ENCODE measurements at regions not wholly inside any gene's neighbourhood (a gene's known extent, or its start where the extent isn't known, plus 50 kb on each side); places are given as distances from the start of the nearest gene placed in this dataset.

DNA sequence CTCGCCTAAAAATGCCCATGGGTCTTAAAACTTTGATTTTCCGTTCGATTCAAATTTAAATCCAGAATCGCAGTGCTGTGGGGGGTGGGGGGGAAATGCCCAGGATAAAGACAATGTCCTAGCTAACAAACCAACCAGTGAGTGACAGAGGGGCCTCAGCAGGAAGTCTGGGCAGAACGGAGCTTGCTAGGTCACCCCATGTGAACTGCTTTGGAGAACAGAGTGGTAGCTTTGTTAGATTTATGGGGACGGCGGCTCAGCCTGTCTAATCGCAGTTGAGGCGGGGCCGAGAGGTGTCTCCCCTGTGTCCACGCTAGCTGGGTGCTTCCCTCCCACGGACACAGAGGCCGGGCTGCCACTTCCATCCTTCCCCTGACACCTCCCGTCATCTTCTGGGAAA is 243.9 kb downstream of the CTTN start:
- Histone ChIP-seq H3K9ac (ENCODE audit: insufficient read depth, low read depth, low read length) (no peak overlapping the region), H2AFZ (ENCODE audit: low read length) (no peak overlapping the region), H3K27me3 (ENCODE audit: control insufficient read depth in 1 of 2, insufficient read depth in 2 of 2, low read length in 2 of 2) (no peaks in the 10 kb centered on the region), H3K4me1 (ENCODE audit: insufficient read depth, low read length) (peaks cover 55% of the 10 kb centered on the region), H3K36me3 (replicated peaks in 1 of 2; ENCODE audit: control insufficient read depth in 1 of 2, insufficient read depth in 2 of 2, low read length in 2 of 2) (0 out of 5 replicates have a peak, but pooled peaks cover 0 to under 1% of the 10 kb centered on the region in 2 experiments), H3K79me2 (ENCODE audit: insufficient read depth, low read length) (peaks cover 2% of the 10 kb centered on the region), H3K27ac (ENCODE audit: extremely low read length, insufficient read depth, low read length) (no peak overlapping the region), H3K4me3 (replicated peaks in 1 of 3; ENCODE audit: insufficient read depth in 1 of 3, low read depth in 2 of 3, low read length in 3 of 3) (no peak overlapping the region), H4K20me1 (ENCODE audit: insufficient read depth, low read length) (peaks cover 7% of the 10 kb centered on the region; the same call in 1 of the 2 replicates), H3K9me3 (ENCODE audit: low read length) (no peaks in the 10 kb centered on the region), H3K4me2 (ENCODE audit: low read depth, low read length) (no peak overlapping the region)
- no TSS peak for BruUV-seq (replicated peaks)
- TF ChIP-seq RBM22 (optimal IDR thresholded peaks at IDR 0.05; ENCODE audit: low read length), result peak; percentile 30
- TF ChIP-seq NR3C1 (CRISPR knock-in tag; IDR thresholded peaks at IDR 0.05), result no peak
- WGBS (ENCODE audit: low lambda C conversion rate), result 97% methylated on average over 11 of the region's 14 CpGs
- DNase-seq (ENCODE audit: low spot score), result no peak
- in situ Hi-C loops (cut with HindIII; ENCODE audit: extremely low pct_ligation_motif_present, low pct_unique_long_range_greater_than_20kb), result no loop called here
- CTCF ChIA-PET (ENCODE audit: low intra/inter-chr PET ratio, low total read pairs), result no interaction called here
- POLR2A ChIA-PET, result no interaction called here
- intact Hi-C loops (cut with micrococcal nuclease; ENCODE audit: unreplicated experiment), result no loop called here
- no peak for ATAC-seq
- no peak for FAIRE-seq

DNA sequence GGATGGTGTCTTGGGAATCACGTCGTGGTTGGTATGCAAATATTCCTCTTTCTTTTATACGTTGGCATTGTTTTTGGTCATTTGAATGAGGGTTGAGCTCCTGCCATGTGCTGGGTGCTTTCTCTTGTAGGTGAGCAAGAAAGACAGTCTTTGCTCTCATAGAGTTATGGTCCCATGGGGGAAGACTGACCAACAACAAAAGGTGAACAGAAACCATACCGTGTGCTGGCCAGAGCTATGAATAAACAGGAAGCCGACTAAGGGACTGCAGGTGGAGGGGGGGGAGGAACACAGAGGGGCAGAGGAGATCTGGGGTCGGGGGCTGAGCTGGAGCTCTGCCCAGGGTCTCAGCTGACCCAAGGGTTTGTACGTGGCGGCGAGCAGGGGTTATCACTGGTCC is 245.3 kb downstream of the CTTN start:
- Histone ChIP-seq H3K4me2 (ENCODE audit: low read depth, low read length) (no peak overlapping the region), H4K20me1 (ENCODE audit: insufficient read depth, low read length) (peaks cover 6% of the 10 kb centered on the region; the same call in 1 of the 2 replicates), H3K9me3 (ENCODE audit: low read length) (no peaks in the 10 kb centered on the region), H3K27me3 (ENCODE audit: control insufficient read depth in 1 of 2, insufficient read depth in 2 of 2, low read length in 2 of 2) (no peaks in the 10 kb centered on the region), H2AFZ (ENCODE audit: low read length) (no peak overlapping the region), H3K4me1 (ENCODE audit: insufficient read depth, low read length) (peaks cover 42% of the 10 kb centered on the region), H3K27ac (ENCODE audit: extremely low read length, insufficient read depth, low read length) (peak overlapping the region; percentile 51), H3K79me2 (ENCODE audit: insufficient read depth, low read length) (peaks cover 2% of the 10 kb centered on the region), H3K36me3 (replicated peaks in 1 of 2; ENCODE audit: control insufficient read depth in 1 of 2, insufficient read depth in 2 of 2, low read length in 2 of 2) (0 out of 5 replicates have a peak, but pooled peaks cover 0 to 3% of the 10 kb centered on the region in 2 experiments), H3K4me3 (replicated peaks in 1 of 3; ENCODE audit: insufficient read depth in 1 of 3, low read depth in 2 of 3, low read length in 3 of 3) (no peak overlapping the region), H3K9ac (ENCODE audit: insufficient read depth, low read depth, low read length) (no peak overlapping the region)
- CTCF ChIA-PET (ENCODE audit: low intra/inter-chr PET ratio, low total read pairs), result no interaction called here
- no peak for ATAC-seq
- 86% methylated on average over 9 of the region's 9 CpGs for WGBS (ENCODE audit: low lambda C conversion rate)
- POLR2A ChIA-PET, result interaction anchor here (0.6 kb wide), 1 partner anchor 86 kb away, joined by 4 read pairs; no protein-coding TSS in a partner anchor
- no peak for DNase-seq (ENCODE audit: low spot score)
- no peak for FAIRE-seq
- intact Hi-C loops (cut with micrococcal nuclease; ENCODE audit: unreplicated experiment) (no loop called here), in situ Hi-C loops (cut with HindIII; ENCODE audit: extremely low pct_ligation_motif_present, low pct_unique_long_range_greater_than_20kb) (no loop called here)
- BruUV-seq (replicated peaks), result no TSS peak
- TF ChIP-seq ZBTB7B (CRISPR knock-in tag; IDR thresholded peaks at IDR 0.05), result no peak
- TF ChIP-seq, protein P1, sequence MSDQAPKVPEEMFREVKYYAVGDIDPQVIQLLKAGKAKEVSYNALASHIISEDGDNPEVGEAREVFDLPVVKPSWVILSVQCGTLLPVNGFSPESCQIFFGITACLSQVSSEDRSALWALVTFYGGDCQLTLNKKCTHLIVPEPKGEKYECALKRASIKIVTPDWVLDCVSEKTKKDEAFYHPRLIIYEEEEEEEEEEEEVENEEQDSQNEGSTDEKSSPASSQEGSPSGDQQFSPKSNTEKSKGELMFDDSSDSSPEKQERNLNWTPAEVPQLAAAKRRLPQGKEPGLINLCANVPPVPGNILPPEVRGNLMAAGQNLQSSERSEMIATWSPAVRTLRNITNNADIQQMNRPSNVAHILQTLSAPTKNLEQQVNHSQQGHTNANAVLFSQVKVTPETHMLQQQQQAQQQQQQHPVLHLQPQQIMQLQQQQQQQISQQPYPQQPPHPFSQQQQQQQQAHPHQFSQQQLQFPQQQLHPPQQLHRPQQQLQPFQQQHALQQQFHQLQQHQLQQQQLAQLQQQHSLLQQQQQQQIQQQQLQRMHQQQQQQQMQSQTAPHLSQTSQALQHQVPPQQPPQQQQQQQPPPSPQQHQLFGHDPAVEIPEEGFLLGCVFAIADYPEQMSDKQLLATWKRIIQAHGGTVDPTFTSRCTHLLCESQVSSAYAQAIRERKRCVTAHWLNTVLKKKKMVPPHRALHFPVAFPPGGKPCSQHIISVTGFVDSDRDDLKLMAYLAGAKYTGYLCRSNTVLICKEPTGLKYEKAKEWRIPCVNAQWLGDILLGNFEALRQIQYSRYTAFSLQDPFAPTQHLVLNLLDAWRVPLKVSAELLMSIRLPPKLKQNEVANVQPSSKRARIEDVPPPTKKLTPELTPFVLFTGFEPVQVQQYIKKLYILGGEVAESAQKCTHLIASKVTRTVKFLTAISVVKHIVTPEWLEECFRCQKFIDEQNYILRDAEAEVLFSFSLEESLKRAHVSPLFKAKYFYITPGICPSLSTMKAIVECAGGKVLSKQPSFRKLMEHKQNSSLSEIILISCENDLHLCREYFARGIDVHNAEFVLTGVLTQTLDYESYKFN (CRISPR knock-in tag; conservative IDR thresholded peaks at IDR 0.05), result no peak
- TF ChIP-seq ZNF547 (CRISPR knock-in tag; IDR thresholded peaks at IDR 0.05), result no peak
- no peak for TF ChIP-seq GABPA (IDR thresholded peaks at IDR 0.05; ENCODE audit: low read depth, low read length)
- no peak for TF ChIP-seq GABPA (CRISPR knock-in tag; IDR thresholded peaks at IDR 0.05; ENCODE audit: low read depth)
- TF ChIP-seq, protein P2, sequence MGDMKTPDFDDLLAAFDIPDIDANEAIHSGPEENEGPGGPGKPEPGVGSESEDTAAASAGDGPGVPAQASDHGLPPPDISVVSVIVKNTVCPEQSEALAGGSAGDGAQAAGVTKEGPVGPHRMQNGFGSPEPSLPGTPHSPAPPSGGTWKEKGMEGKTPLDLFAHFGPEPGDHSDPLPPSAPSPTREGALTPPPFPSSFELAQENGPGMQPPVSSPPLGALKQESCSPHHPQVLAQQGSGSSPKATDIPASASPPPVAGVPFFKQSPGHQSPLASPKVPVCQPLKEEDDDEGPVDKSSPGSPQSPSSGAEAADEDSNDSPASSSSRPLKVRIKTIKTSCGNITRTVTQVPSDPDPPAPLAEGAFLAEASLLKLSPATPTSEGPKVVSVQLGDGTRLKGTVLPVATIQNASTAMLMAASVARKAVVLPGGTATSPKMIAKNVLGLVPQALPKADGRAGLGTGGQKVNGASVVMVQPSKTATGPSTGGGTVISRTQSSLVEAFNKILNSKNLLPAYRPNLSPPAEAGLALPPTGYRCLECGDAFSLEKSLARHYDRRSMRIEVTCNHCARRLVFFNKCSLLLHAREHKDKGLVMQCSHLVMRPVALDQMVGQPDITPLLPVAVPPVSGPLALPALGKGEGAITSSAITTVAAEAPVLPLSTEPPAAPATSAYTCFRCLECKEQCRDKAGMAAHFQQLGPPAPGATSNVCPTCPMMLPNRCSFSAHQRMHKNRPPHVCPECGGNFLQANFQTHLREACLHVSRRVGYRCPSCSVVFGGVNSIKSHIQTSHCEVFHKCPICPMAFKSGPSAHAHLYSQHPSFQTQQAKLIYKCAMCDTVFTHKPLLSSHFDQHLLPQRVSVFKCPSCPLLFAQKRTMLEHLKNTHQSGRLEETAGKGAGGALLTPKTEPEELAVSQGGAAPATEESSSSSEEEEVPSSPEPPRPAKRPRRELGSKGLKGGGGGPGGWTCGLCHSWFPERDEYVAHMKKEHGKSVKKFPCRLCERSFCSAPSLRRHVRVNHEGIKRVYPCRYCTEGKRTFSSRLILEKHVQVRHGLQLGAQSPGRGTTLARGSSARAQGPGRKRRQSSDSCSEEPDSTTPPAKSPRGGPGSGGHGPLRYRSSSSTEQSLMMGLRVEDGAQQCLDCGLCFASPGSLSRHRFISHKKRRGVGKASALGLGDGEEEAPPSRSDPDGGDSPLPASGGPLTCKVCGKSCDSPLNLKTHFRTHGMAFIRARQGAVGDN (CRISPR knock-in tag; IDR thresholded peaks at IDR 0.05), result peak; percentile 37; the same call in 1 of the 2 replicates
- TF ChIP-seq KLF12 (CRISPR knock-in tag; IDR thresholded peaks at IDR 0.05; ENCODE audit: borderline replicate concordance), result no peak
- TF ChIP-seq ZNF678 (CRISPR knock-in tag; IDR thresholded peaks at IDR 0.05), result no peak
- TF ChIP-seq, protein P3, sequence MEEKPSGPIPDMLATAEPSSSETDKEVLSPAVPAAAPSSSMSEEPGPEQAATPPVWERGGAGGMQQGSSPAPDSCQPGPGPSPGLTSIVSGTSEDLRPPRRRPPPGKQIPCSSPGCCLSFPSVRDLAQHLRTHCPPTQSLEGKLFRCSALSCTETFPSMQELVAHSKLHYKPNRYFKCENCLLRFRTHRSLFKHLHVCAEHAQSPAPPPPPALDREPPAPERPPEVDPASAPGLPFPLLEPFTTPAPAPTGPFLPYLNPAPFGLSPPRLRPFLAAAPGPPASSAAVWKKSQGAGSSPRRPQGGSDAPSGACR (CRISPR knock-in tag; IDR thresholded peaks at IDR 0.05), result no peak
- TF ChIP-seq ARNT (IDR thresholded peaks at IDR 0.05), result no peak
